ENCODE measurements at regions not wholly inside any gene's neighbourhood (a gene's known extent, or its start where the extent isn't known, plus 50 kb on each side); places are given as distances from the start of the nearest gene placed in this dataset.

GRCh38 chr10:64306729-64307327, 785.6 kb downstream of the REEP3 start:
- Histone ChIP-seq H4K20me1 (ENCODE audit: control insufficient read depth, insufficient read depth, low read length, poor library complexity, severe bottlenecking) (no peaks in the 10 kb centered on the region), H3K4me1 (ENCODE audit: control insufficient read depth in 2 of 2, insufficient read depth in 2 of 2, low read length in 2 of 2) (no peaks in the 10 kb centered on the region), H3K4me2 (replicated peaks; ENCODE audit: low read depth, low read length, poor library complexity, severe bottlenecking) (no peak overlapping the region), H3K27me3 (replicated peaks in 1 of 4; ENCODE audit: control extremely low read depth in 1 of 4, control insufficient read depth in 3 of 4, insufficient read depth in 4 of 4, low read length in 3 of 4) (no peaks in the 10 kb centered on the region), H3K27ac (ENCODE audit: low read length in 2 of 2) (no peak overlapping the region), H3K79me2 (ENCODE audit: control insufficient read depth, insufficient read depth, low read length) (no peaks in the 10 kb centered on the region), H3K9me3 (ENCODE audit: control extremely low read depth in 1 of 3, control insufficient read depth in 2 of 3, insufficient read depth in 1 of 3, low read length in 2 of 3) (no peaks in the 10 kb centered on the region), H3K4me3 (ENCODE audit: control extremely low read depth in 1 of 5, extremely low read depth in 1 of 5, insufficient read depth in 1 of 5, low read depth in 2 of 5, low read length in 4 of 5) (no peak overlapping the region), H2AFZ (ENCODE audit: insufficient read depth, low read depth, low read length, poor library complexity, severe bottlenecking) (no peak overlapping the region), H3K9ac (ENCODE audit: low read length) (no peak overlapping the region), H3K36me3 (replicated peaks in 1 of 2; ENCODE audit: control extremely low read depth in 1 of 2, control insufficient read depth in 1 of 2, extremely low read depth in 1 of 2, insufficient read depth in 2 of 2, low read length in 1 of 2) (no peaks in the 10 kb centered on the region)
- no peak for ATAC-seq (ENCODE audit: low read depth)
- WGBS (ENCODE audit: insufficient coverage), result 49% methylated on average over 3 of the region's 3 CpGs
- no peaks in the 10 kb centered on the region for H3K9me3 Mint-ChIP-seq (ENCODE audit: insufficient read depth)
- intact Hi-C loops (cut with micrococcal nuclease), result no loop called here
- H3K27ac Mint-ChIP-seq, result no peak overlapping the region
- ChIA-PET CTCF (no interaction called here), POLR2A (no interaction called here)
- H3K27me3 Mint-ChIP-seq, result no peaks in the 10 kb centered on the region
- no peaks in the 10 kb centered on the region for H3K4me1 Mint-ChIP-seq
- TF ChIP-seq CTCF (IDR thresholded peaks at IDR 0.05) (no peak), EZH2 (IDR thresholded peaks at IDR 0.05; ENCODE audit: borderline replicate concordance, insufficient read depth, low read depth, low read length, poor library complexity, severe bottlenecking) (no peak)
- DNase-seq, result no peak
- H3K4me3 Mint-ChIP-seq, result no peak overlapping the region

- ATAC-seq (ENCODE audit: low read depth) (no peak), DNase-seq (no peak)
- H3K27me3 ChIP-seq (replicated peaks in 1 of 4; ENCODE audit: control extremely low read depth in 1 of 4, control insufficient read depth in 3 of 4, insufficient read depth in 4 of 4, low read length in 3 of 4), result no peaks in the 10 kb centered on the region
- H3K79me2 ChIP-seq (ENCODE audit: control insufficient read depth, insufficient read depth, low read length), result no peaks in the 10 kb centered on the region
- H3K9ac ChIP-seq (ENCODE audit: low read length), result no peak overlapping the region
- H3K27ac ChIP-seq (ENCODE audit: low read length in 2 of 2), result no peak overlapping the region
- no peaks in the 10 kb centered on the region for H3K9me3 ChIP-seq (ENCODE audit: control extremely low read depth in 1 of 3, control insufficient read depth in 2 of 3, insufficient read depth in 1 of 3, low read length in 2 of 3)
- ChIA-PET POLR2A (no interaction called here), CTCF (no interaction called here)
- Mint-ChIP-seq H3K9me3 (ENCODE audit: insufficient read depth) (no peaks in the 10 kb centered on the region), H3K27me3 (no peaks in the 10 kb centered on the region), H3K4me1 (no peaks in the 10 kb centered on the region), H3K4me3 (no peak overlapping the region), H3K27ac (no peak overlapping the region)
- no peaks in the 10 kb centered on the region for H3K4me1 ChIP-seq (ENCODE audit: control insufficient read depth in 2 of 2, insufficient read depth in 2 of 2, low read length in 2 of 2)
- no peak for TF ChIP-seq CTCF (IDR thresholded peaks at IDR 0.05)
- TF ChIP-seq EZH2 (IDR thresholded peaks at IDR 0.05; ENCODE audit: borderline replicate concordance, insufficient read depth, low read depth, low read length, poor library complexity, severe bottlenecking), result no peak
- H4K20me1 ChIP-seq (ENCODE audit: control insufficient read depth, insufficient read depth, low read length, poor library complexity, severe bottlenecking), result no peaks in the 10 kb centered on the region
- no peaks in the 10 kb centered on the region for H3K36me3 ChIP-seq (replicated peaks in 1 of 2; ENCODE audit: control extremely low read depth in 1 of 2, control insufficient read depth in 1 of 2, extremely low read depth in 1 of 2, insufficient read depth in 2 of 2, low read length in 1 of 2)
- H3K4me2 ChIP-seq (replicated peaks; ENCODE audit: low read depth, low read length, poor library complexity, severe bottlenecking), result no peak overlapping the region
- H2AFZ ChIP-seq (ENCODE audit: insufficient read depth, low read depth, low read length, poor library complexity, severe bottlenecking), result no peak overlapping the region
- 81% methylated on average over 2 of the region's 5 CpGs for WGBS (ENCODE audit: insufficient coverage)
- no peak overlapping the region for H3K4me3 ChIP-seq (ENCODE audit: control extremely low read depth in 1 of 5, extremely low read depth in 1 of 5, insufficient read depth in 1 of 5, low read depth in 2 of 5, low read length in 4 of 5)
- intact Hi-C loops (cut with micrococcal nuclease), result no loop called here
Measured at GRCh38 chr10:64312876-64313275, 791.7 kb downstream of the REEP3 start.

Measured in B cell (primary cell).